GM19452 (cell line): ENCODE measurements at regions not wholly inside any gene's neighbourhood (a gene's known extent, or its start where the extent isn't known, plus 50 kb on each side); places are given as distances from the start of the nearest gene placed in this dataset.

Experiments
- ATAC-seq: cut with Tn5 transposase; IDR thresholded peaks from one replicate; pipeline ENCODE4 v1.9.1; 2021; ENCODE audit not compliant: unreplicated experiment

DNA sequence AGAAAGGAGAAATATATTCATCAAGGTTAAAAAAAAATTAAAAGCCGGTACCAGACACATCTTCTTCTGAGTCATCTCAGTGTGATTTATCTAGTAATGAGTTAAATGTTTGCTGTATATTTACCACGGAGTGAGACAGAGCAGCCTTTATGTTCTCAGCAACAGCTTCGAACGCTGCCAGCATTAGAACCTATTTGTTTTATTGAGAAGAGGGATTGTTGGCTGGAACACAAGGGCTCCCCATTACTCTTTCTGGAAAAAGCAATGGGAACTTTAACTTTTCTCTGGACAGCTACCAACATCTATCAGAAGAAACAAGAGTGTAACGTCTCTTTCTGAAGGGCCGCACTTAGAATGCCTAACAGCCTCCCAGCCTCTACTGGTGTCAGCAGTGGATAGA is 105.3 kb upstream of the TAB2 start:
- ATAC-seq, result no peak

DNA sequence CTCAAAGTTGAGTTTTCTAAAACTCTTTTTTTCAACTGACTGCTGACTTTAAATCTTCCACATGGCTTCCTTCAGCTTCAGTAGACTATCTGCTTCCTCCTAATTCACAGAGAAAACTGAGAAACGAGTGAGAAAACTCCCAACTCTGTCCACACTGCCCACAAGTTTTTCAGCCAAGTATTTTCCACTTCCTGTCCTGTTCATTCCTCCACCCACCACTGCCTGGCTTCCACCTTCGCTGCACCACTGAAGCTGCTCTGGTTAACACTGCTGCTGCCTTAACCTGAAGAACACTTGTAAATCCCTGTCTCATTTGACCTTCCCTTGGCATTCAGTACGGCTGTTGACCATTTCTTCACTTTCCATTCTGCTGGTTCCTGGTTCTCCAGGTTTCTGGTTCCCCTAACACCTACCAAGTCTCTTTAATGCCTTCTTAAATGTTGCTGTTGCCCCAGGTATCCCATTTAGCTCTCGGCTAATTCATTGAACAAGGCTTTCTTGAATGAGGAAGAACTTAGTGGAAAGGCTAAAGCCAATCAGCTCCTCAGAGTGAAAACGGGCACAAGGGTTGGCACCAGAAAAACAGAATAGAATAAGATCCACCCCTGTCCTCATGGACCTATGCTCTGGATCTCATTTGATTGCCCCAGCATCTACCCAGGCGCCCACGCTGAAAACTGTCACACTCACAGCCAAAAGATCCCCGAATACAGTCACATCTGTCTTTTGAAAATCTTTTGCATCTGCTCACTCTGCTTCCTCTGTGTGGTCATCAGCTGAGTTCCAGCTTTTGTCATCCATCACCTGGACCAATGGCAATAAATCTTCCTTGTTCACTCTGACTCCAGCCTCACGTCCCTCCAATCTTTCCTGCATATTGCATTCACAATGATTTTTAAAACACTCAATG is 104.4 kb upstream of the TAB2 start:
- ATAC-seq, result no peak

DNA sequence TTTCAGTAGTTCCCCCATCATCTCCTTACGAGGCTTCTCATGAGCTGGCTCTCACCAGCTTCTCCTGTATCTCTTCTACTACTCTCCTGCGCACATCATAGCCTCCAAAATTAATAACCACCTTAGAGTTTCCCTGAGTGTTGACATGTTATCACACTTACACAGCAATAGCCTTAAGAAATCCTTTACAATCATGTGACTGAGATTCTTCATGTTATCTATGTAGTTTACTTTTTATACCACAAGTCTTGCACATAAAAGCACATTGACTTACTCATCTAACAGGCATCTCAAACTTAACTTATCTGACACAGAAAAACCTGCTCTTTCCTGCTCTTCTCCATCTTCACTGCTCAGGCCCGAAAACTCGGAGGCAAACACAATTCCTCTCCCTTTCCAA is 103.7 kb upstream of the TAB2 start:
- ATAC-seq, result no peak

DNA sequence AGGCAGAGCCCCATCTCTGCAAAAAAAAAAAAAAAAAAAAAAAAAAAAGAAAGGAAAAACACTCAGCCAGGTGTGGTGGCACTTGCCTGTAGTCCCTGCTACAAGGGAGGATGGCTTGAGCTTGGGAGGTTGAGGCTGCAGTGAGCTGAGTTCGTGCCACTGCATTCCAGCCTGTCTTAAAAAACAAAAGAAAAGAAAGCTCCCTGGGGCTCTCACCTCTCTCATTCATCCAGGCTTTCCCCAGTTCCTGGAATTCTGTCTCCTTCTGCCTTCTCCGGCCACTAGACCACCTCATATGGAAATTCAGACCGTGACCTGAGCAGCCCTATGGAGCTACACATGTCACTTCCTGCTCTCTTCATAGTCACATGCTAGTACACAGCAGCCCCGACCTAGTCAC is 101.1 kb upstream of the TAB2 start:
- ATAC-seq, result no peak

DNA sequence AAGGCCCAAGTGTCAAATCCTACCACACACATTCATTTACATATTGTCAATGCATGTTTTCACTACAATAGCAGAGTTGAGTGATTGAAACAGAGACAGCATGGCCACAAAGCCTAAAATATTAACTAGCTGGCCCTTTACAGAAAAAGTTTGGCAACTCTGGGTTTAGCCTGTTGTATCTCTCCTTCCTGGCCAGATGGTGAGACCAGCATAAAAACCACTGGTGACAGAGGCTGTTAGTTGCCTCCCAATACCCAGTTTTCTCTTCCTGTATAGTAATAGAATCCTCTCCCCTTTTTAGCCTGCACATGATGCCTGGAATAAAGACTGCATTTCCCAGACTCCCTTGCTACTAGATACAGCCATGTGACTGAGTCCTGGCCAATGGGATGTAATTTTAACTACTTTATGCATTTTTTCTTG is 100.0 kb upstream of the TAB2 start:
- peak; percentile 82 for ATAC-seq

DNA sequence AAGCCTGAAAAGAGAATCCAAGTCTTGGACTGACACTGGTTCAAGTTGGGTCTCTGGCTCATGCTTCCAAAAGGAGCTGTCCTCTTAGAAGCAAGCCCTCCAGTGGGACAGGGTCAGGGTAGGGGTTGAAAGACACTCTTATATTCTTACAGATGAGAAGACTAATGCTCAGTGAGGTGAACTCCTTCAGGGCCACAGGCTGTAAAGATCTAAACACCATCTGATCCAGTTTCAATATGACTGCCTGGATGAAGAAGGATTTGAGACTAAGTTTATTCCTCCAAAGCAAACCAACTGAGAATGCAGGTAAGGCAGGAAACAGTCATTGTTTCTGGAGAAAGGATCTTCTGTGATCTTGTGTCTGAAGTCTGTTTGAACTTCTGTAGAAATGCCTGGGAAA is 99.0 kb upstream of the TAB2 start:
- ATAC-seq, result no peak

DNA sequence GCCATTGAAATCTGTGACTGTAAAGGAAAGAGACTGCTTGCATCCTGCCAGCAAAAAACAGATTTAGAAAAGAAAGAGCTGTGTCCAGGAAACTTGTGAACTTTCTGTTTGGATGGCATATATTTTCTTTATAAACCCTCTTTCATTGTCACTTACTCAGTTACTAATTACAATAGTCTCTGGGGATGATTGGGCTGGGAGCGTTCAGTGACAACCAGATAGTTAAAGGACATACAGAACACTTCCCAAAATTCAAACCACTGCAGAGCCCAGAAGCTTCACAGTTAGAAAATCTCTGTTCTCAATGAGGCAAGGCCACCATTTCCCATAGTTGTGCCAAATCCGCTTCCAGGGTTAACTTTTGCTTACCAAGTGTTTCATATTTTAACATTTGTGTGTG is 98.6 kb upstream of the TAB2 start:
- ATAC-seq, result no peak

DNA sequence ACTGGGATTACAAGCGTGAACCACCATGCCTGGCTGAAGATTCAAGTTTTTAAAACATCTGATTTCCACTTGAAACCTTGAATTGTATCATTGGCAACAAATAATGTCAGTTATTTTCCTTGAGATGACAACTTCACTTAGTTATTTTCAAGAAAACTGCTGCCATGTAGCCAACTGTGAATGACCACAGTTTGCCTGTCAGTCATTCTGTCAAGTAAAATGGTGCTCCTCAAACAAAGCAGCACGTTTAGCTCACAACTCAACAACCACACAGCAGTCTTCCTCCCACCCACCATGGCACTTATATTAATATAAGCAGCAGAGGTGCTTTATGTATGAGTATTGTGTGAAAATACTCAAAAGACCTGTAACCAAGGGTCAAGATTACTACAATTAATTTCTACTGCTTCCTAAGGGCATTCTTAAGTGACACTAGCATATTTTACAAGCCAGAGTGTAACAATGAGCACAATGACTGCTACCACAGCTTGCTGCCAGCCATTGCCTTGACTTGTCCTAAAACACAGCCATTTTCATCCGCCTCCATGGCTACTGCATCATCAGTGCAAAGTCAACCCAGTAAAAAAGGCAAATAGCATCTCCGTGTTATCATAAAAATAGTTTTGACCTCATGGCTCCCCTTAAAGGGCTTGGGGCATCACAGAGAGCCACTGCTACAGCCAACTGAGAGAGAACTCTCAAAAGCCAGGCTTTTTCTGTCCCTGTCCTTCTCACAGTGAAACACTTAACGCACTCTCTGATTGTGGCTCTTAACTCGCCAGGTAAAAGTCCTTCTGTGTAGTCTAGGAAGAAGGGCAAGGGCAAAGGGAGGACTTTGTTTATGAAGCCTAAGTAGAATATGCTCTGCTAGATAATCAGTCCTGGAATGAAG is 96.4 kb upstream of the TAB2 start:
- no peak for ATAC-seq

DNA sequence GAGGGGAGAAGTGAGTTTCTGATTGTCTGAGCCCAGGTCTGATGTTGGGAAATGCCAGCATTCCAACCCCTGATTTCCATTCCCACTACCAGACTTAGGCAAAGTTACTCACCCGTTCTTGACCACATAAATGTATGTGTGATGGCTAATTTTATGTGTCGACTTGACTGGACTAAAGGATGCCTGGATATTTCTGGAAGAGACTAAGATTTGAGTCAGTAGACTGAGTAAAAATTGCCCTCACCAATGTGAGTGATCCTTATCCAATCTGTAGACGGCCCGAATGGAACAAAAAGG is 95.8 kb upstream of the TAB2 start:
- no peak for ATAC-seq

DNA sequence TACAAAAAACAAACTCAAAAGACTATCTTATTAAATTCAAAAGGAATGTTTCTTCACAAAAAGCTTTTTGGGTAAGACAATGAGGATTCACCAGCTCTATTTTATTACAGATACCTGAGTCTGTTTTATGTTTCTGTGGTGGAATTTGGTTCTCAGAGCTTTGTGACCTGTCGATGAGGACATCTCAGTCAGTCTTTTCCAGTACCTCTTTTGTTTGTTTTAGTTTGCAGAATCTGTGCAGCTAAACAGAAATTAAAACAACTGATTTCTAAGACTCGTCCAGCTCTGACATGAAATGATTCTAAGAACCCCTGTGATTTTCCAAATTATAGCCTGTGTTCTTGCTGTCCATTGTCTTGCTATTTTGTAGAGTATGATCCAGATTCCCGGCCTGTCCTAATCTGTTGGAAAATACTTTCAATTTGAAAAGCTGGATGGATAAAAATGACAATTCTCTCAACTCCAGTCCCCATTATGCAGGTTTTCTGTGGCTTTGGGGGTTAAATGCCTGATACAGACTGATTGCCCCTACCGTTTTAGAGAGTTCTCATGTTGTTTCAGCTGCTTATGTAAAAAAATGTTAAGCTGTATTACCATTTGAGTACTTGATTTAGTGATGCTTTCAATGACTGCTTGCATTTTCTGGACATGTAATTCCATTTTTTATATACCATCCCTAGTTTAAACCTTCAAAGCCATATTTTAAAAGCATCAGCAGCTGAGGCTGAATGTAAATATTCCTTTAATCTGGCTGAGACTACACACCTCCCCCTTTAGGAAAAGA is 94.2 kb upstream of the TAB2 start:
- no peak for ATAC-seq

DNA sequence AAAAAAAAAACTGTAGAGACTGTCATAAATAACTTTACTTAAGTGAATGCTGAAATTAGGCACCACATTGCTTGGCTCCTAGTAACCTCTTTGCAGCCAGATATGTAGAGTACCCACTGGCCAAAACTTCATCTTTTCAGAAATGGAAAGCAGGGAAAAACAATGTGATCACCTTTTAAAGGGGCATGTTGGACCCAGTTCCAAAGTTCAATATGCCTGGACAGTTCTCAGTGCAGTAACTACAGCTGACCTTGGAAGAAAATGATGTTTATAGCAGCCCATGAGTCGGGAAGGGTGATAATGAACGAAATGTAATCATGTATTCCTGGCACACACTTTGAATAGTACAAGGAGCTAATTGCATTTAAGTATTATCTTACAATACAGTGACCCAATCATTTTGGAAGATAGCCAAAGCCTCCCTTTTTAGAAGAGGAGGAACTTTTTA is 93.6 kb upstream of the TAB2 start:
- ATAC-seq, result no peak

DNA sequence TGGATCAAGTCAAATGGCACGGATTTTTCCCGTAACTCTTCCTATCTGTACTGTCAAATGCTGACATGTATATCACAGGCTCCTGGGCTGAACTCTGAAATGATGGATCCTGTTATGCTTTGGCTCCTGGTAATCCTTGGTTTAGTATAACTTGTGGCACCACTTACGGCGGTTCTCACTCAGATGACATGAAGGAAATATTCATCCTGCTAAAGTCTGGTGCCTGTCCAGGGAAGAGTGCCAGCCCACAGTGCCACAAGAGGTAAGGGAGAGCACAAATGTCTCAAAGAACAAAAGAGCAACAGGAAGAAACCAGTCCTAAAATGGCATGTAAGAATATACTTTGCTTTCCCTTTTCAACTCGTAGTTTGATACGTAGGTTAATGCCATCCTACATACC is 93.1 kb upstream of the TAB2 start:
- ATAC-seq, result no peak

DNA sequence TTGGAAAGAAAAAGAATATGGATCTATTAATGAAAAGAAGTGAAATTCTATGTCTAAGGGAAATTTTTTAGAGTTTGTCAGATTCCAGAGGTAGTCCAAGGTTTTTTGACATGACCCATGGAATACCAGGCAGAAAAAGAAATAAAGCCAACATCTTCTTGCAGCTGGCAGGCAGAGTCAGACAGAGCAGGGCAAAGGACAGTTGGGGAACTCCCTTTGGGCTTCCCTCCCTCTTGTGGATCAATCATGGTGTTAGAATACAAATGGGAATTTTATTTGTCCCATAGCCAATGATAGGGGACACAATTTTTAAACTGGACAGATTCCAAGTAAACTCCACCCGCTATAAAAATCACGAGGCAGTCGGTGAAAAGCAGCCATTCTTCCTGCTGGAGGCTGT is 92.1 kb upstream of the TAB2 start:
- no peak for ATAC-seq

DNA sequence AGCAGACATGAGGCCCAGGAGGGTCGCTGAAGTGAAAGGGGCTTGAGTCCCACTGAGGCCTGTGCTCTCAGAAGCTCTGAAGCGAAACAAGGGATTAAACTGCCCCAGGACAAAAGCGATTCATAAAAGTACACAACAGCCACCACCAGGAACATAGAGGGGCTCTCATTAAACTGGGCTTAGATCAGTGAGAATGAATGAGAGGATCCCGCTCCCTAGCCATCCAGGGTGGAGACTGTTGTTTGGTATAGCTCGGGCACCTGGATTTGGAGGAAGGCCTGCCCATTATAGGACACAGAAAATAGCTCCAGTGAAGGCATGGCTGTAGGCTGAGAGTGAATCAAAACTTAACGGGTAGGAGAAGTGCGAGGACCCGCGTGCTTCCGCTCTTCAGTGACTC is 91.6 kb upstream of the TAB2 start:
- ATAC-seq, result no peak

DNA sequence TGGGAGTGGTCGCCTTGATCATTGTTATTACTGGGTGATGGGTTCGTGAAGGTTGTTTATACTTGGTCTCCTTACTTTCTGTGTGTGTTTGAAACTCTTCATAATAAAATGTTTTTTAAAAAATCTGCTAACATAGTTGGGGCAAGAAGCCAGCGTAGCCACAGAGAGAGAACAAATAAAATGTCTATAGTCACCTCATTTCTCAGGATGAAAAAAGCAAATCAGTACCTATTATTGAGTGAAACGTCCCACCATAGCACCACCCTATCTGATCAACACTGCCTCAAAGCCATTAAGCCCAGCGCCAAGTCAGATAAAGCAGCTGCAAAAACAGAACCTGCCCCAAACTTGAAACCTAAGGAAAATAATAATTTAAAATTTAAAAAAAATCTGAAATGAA is 89.7 kb upstream of the TAB2 start:
- no peak for ATAC-seq

DNA sequence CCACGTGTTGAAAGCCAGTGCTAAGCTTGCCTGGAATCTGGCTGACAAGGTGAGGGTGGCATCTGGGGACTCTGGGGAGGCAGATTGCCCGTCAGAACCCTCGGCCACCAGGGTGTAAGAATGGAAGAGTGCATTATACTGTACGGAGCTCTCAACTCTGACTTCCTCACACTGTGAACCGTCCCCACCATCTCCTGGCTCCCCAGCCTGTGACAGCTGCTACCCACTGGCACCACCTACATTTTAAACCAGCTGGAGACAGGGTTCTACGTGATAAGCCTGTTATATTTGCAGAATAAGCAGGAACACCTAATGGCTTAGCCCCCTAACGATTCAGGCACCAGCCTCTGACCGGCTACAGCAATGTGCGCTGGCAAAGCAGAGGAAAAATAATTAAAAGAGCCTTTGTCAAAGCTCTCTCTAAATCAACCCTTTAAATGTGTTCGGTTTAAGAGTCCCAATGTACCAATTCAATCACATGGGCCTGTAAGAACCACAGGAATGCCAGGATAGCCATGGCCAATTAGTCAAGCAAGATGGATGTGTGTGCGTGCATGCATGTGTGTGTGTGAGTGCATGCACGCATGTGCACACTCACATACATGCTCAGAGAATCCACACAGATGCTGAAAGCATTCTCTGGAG is 89.1 kb upstream of the TAB2 start:
- no peak for ATAC-seq

DNA sequence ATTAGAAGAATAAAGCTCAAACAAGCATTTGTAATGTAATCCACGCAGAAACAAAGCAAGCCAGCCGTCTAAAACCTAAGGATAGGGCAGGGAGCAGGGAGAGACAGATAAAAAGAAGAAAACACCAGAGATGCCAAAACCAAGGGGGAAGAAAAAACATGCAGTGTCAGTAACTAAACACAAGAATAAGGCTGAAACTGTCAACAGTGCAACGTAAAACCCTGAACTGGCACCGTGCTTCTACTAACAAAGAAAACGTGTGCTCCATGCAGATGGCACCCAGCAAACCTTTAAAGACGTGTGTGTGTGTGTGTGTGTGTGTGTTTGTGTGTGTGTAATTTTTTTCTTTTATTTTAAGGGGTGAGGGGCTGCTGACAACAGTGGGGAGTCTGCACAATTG is 88.4 kb upstream of the TAB2 start:
- ATAC-seq, result no peak

DNA sequence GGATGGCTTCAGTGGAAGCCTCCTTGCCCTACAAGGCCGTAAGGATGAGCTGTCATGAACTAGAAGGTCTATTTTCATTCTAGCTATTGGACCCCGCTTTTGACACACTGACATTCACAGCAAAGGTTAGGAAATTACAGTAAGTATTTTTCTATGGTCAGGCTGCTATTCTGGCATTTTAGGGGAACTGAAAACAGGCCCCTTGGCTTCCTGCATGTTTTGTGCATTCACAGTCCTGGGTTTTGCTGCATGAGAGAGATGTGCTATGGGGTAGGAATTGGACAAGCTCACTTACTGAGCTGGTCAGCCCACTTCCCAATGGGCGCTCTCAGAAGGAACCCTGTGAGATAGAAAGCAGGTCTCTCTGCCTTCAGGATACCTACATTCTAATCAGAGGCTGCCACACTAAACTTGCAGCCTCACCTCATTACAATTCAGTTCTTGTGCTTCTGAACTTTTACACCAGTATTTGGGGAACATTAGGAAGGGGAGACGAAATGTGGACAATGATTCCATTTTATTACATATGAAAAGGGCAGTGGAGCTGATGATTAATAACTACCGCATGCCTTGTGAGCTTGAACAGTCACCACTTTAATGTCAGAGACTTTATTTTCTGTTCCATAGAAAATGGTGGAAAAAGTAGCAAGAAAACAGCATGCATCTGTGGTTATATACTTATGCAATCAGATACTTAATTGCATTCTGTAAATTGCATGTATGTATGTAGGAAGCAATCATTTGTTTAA is 86.6 kb upstream of the TAB2 start:
- ATAC-seq, result no peak

DNA sequence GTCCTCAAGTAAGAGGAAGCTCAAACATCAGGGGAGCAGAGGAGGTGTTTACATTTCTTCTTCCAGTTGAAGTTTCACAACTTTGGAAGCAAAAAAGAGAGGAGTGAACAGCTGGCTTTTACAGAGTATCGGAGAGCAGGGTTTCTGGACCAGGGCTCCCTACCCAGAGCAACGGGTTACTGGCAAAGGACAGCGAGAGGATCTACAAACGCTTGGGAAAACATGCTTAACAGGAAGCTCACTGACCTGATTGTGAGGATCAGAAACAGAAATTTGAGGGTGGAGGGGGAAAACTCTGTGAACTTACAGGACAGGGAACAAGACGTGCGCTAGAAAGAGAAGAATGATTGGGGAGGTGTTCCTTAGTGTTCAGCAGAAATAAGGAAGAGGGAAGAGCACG is 85.7 kb upstream of the TAB2 start:
- ATAC-seq, result no peak

DNA sequence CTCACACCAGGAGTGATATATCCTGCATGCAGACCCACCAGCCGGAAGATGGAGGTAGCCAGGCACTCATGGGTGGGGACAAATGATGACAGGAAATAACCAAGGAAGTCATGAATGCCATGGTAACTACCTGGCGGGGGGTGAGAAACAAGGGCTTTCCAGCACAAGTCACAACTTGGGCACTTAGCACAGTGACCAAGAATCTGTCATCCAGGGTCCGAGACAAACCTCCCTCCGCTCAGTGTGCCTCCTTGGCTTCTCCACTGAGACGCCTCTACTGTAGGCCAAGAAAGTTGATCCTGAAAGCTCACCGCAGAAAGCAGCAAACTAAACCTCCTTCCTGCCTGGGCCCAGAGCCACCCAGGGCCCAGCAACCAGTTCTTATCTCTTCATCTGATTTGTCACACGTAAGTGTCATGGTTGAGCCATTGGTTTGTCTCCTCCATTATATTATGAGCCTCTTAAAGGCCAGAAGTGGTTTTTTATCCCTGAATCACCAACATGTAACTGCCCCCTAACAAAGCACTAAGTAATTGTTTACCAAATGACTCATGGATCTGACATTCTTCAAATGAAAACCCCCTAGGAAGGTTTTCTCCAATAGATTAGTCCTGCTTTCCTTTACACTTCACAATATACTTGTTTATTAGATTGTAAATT is 84.3 kb upstream of the TAB2 start:
- ATAC-seq, result no peak
